ENCODE measurements at regions not wholly inside any gene's neighbourhood (a gene's known extent, or its start where the extent isn't known, plus 50 kb on each side); places are given as distances from the start of the nearest gene placed in this dataset.
A peak's percentile ranks its signal among the peaks of the same experiment; 100 is the strongest.

DNA sequence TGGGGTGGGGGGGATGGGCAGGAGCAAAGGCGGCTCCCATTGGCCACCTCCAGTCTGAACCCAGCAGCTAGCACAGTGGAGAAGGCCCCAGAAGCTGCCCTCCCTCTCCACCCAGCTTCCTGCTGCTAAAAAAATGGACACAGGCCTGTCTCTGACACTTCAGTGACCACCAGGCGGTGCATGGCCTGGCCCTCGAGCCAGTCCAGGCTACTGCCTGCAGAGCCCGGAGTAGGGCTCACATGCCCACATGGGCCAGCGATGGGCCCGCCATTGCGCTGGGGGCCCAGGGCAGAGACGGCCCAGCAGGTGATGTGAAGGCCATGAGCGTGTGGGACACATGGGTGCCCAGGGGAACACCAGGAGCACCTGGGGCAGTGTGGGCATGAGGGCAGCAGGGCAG is 52.1 kb upstream of the NOTCH1 start:
- H3K27me3 ChIP-seq (ENCODE audit: control insufficient read depth in 1 of 2, insufficient read depth in 2 of 2, low read length in 2 of 2): no peaks in the 10 kb centered on the region
- no peak overlapping the region for H3K4me3 ChIP-seq (ENCODE audit: low read depth in 1 of 2, low read length in 2 of 2)
- no peaks in the 10 kb centered on the region for H3K36me3 ChIP-seq (ENCODE audit: control insufficient read depth in 1 of 2, insufficient read depth in 2 of 2, low read length in 2 of 2)
- no peaks in the 10 kb centered on the region for H3K9me3 ChIP-seq (ENCODE audit: control insufficient read depth in 1 of 2, low read length in 2 of 2)
- H3K9ac ChIP-seq (ENCODE audit: low read depth in 1 of 2, low read length in 2 of 2): no peak overlapping the region
- H3K27ac ChIP-seq (ENCODE audit: low read depth, low read length): no peak overlapping the region
- peaks cover 13 to 21% of the 10 kb centered on the region in 2 donors for H3K4me1 ChIP-seq (ENCODE audit: control insufficient read depth in 1 of 2, insufficient read depth in 2 of 2, low read length in 2 of 2)

DNA sequence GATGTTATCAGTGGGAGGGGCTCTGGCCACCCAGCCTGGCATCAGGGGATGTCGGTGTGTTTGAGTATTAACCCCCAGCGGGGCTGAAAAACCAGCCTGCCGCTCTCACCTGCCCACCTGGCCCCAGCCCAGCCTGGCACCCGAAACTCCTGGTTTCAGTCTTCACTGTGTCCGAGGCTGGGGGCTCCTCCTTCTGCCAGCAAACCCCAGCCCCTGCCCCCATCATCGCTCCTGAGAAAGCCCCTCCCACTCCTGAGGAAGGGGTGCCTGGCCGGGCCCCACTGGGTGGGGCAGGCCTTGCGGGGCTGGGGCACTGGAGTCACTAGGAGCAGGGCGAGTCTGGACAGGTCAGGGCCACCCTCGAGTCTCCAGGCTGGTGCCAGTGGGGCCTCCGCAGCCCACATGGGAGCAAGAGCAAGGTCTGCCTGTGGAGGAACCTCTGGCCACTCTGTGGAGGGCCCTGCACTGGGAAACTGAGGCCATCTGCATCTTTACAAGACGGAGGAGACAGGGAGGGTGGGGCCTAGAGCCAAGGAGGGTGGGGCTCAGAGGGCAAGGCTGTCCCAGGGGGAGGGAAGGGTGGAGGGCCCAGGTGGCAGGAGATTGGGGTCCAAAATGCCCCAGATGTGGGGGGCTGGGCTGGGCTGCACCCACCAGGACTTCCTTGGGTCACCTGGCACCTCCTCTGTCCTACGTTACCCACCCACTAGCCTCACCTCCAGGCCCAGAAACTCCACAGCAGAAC is 51.5 kb upstream of the NOTCH1 start:
- Histone ChIP-seq H3K27me3 (ENCODE audit: control insufficient read depth in 1 of 2, insufficient read depth in 2 of 2, low read length in 2 of 2) (no peaks in the 10 kb centered on the region), H3K4me1 (ENCODE audit: control insufficient read depth in 1 of 2, insufficient read depth in 2 of 2, low read length in 2 of 2) (peaks cover 6 to 15% of the 10 kb centered on the region in 2 donors), H3K9me3 (ENCODE audit: control insufficient read depth in 1 of 2, low read length in 2 of 2) (no peaks in the 10 kb centered on the region), H3K27ac (ENCODE audit: low read depth, low read length) (no peak overlapping the region), H3K9ac (ENCODE audit: low read depth in 1 of 2, low read length in 2 of 2) (no peak overlapping the region), H3K4me3 (ENCODE audit: low read depth in 1 of 2, low read length in 2 of 2) (no peak overlapping the region), H3K36me3 (ENCODE audit: control insufficient read depth in 1 of 2, insufficient read depth in 2 of 2, low read length in 2 of 2) (no peaks in the 10 kb centered on the region)

DNA sequence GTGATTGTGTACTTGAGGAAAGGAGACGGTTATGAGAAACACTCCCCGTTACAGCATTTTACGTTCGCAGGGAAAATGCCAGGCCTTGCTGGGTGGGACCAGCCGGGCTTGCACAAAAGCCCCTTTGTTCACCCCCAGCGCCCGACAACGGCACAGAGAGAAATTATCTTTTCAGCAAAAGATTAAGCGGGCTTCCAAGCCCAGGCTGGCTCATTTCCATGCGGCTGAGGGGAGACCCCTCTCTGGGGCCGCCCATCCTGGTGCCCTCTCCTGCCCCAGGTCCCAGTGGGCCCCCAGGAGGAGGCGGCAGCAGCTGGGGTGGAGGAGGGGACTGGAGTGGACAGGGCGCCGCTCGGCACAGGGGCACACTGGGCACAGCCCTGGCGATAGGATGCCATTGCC is 50.8 kb upstream of the NOTCH1 start:
- Histone ChIP-seq H3K9me3 (ENCODE audit: control insufficient read depth in 1 of 2, low read length in 2 of 2) (no peaks in the 10 kb centered on the region), H3K4me3 (ENCODE audit: low read depth in 1 of 2, low read length in 2 of 2) (no peak overlapping the region), H3K36me3 (ENCODE audit: control insufficient read depth in 1 of 2, insufficient read depth in 2 of 2, low read length in 2 of 2) (no peaks in the 10 kb centered on the region), H3K27ac (ENCODE audit: low read depth, low read length) (no peak overlapping the region), H3K4me1 (ENCODE audit: control insufficient read depth in 1 of 2, insufficient read depth in 2 of 2, low read length in 2 of 2) (peaks cover 6 to 12% of the 10 kb centered on the region in 2 donors), H3K27me3 (ENCODE audit: control insufficient read depth in 1 of 2, insufficient read depth in 2 of 2, low read length in 2 of 2) (no peaks in the 10 kb centered on the region), H3K9ac (ENCODE audit: low read depth in 1 of 2, low read length in 2 of 2) (peak overlapping the region in 1 of 2 donors; percentile 12)

DNA sequence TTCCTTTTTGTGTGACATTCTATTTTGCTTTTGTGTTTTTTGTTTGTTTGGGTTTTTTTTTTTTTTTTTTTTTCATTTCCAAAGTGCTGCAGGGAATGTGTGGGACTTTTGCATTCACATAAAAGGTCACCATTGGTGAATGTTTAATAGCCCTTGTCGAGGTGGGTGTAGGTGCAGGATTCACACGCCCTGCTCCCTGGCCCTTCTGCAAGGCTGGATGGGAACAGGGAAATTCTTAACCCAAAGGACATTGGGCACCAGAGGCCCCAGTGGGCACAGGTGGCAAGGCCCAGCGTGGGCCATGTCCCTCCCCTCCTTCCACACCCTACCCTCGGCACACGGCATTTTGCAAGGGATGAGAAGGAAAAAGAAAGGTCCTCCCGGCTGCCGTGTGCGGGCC is 50.4 kb upstream of the NOTCH1 start:
- Histone ChIP-seq H3K4me3 (ENCODE audit: low read depth in 1 of 2, low read length in 2 of 2) (no peak overlapping the region), H3K27ac (ENCODE audit: low read depth, low read length) (no peak overlapping the region), H3K9ac (ENCODE audit: low read depth in 1 of 2, low read length in 2 of 2) (peak overlapping the region in 1 of 2 donors; percentile 12), H3K9me3 (ENCODE audit: control insufficient read depth in 1 of 2, low read length in 2 of 2) (no peaks in the 10 kb centered on the region), H3K27me3 (ENCODE audit: control insufficient read depth in 1 of 2, insufficient read depth in 2 of 2, low read length in 2 of 2) (no peaks in the 10 kb centered on the region), H3K4me1 (ENCODE audit: control insufficient read depth in 1 of 2, insufficient read depth in 2 of 2, low read length in 2 of 2) (peaks cover 6 to 12% of the 10 kb centered on the region in 2 donors), H3K36me3 (ENCODE audit: control insufficient read depth in 1 of 2, insufficient read depth in 2 of 2, low read length in 2 of 2) (no peaks in the 10 kb centered on the region)

DNA sequence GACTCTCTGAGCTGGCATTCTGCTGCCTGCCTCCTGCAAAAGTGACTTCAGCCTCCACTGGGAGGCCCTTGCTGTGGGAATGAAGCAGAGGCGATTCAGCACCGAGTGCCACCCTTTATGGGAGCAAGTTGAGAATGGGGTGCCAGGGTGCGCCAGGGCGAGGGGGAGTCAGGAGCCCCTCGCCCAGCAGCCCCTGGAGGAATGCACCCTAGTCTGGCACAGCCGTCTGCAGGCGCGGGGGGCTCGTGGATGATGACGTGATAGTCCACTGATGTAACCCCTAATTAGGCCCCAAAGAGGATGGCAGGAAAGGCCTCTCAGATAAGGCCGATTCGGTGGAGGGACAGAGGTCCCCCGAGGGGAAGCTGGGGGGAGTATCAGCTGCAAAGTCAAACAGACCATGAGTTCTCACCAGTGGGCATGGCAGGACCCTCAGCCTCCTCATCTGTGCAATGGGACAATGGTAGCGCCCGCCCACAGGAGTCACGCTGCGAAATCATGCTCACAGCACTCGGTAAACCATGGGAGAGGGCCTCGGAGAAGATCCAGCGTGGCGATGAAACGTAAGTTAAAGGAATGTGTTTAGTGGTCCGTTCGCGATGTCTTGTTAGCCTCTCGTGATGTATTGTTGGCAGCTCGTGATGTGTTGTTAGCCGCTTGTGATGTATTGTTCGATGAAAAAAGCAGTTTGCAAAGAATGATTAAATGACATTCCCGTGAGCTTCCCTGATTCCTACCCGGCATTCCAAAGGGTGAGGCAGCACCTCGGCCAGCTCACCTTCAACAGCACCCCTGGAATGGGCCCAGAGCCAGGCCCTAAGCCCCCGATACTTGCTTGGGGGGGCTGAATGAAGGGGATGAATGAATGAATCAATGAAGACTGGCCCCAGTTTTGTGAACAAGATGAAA is 49.7 kb upstream of the NOTCH1 start:
- H3K4me3 ChIP-seq (ENCODE audit: low read depth in 1 of 2, low read length in 2 of 2): no peak overlapping the region

More for the DNA sequence above, 49.7 kb upstream of the NOTCH1 start:
- Histone ChIP-seq H3K36me3 (ENCODE audit: control insufficient read depth in 1 of 2, insufficient read depth in 2 of 2, low read length in 2 of 2) (no peaks in the 10 kb centered on the region), H3K9ac (ENCODE audit: low read depth in 1 of 2, low read length in 2 of 2) (no peak overlapping the region), H3K4me1 (ENCODE audit: control insufficient read depth in 1 of 2, insufficient read depth in 2 of 2, low read length in 2 of 2) (peaks cover 6 to 12% of the 10 kb centered on the region in 2 donors), H3K27me3 (ENCODE audit: control insufficient read depth in 1 of 2, insufficient read depth in 2 of 2, low read length in 2 of 2) (no peaks in the 10 kb centered on the region), H3K9me3 (ENCODE audit: control insufficient read depth in 1 of 2, low read length in 2 of 2) (no peaks in the 10 kb centered on the region), H3K27ac (ENCODE audit: low read depth, low read length) (no peak overlapping the region)

All from duodenal mucosa (tissue), 2 donors.